Heart left ventricle (tissue), 16 donors: ENCODE measurements at regions not wholly inside any gene's neighbourhood (a gene's known extent, or its start where the extent isn't known, plus 50 kb on each side); places are given as distances from the start of the nearest gene placed in this dataset.

Experiments
- ATAC-seq, 4 donors: fragments of 200-7000 bp; cut with Tn5 transposase; one replicate each; pipeline ENCODE4 v1.9.1; 2020 to 2022; ENCODE audit warnings: moderate library complexity in 4 of 4, mild to moderate bottlenecking in 3 of 4, moderate number of reproducible peaks in 1 of 4
- DNase-seq, 5 donors: peaks; one replicate each; pipeline ENCODE4 v3.0.0-alpha.2; 2020
- H3K27ac ChIP-seq, 12 donors: fragments of 200-600 bp; sonication (generic) in 4 of 12; one replicate each; pipeline versions ENCODE4 v1.5.0 to v1.8.0; 2016 to 2022; ENCODE audit warnings: mild to moderate bottlenecking in 2 of 12
- H3K27me3 ChIP-seq, 9 donors: fragments of 200-600 bp; sonication (generic) in 2 of 9; one replicate each; pipeline versions ENCODE4 v1.5.1 to v1.8.0; 2016 to 2022; ENCODE audit warnings: mild to moderate bottlenecking in 3 of 9
- H3K36me3 ChIP-seq, 9 donors: fragments of 200-600 bp; sonication (generic) in 2 of 9; one replicate each; pipeline versions ENCODE4 v1.5.0 to v1.8.0; 2018 to 2022; ENCODE audit warnings: mild to moderate bottlenecking in 2 of 9
- H3K4me1 ChIP-seq, 12 donors: fragments of 200-600 bp; sonication (generic) in 4 of 12; one replicate each; pipeline versions ENCODE4 v1.5.0 to v1.8.0; 2016 to 2022; ENCODE audit warnings: mild to moderate bottlenecking in 3 of 12
- H3K4me3 ChIP-seq, 12 donors: fragments of 200-600 bp; sonication (generic) in 4 of 12; one replicate each; pipeline versions ENCODE4 v1.5.0 to v1.8.0; 2017 to 2022; ENCODE audit warnings: mild to moderate bottlenecking in 9 of 12, moderate library complexity in 4 of 12
- H3K9me3 ChIP-seq, 12 donors: fragments of 200-600 bp; sonication (generic) in 4 of 12; one replicate each; pipeline versions ENCODE4 v1.5.0 to v1.8.0; 2016 to 2022; ENCODE audit warnings: mild to moderate bottlenecking in 1 of 12
- POLR2A ChIP-seq, 2 donors: fragments of 450-650 bp; IDR thresholded peaks; one replicate each; pipeline ENCODE4 v1.6.1; 2017; ENCODE audit warnings: antibody characterized with exemption in 2 of 2, mild to moderate bottlenecking in 2 of 2, moderate library complexity in 2 of 2
- WGBS, 4 donors: extraction: QIAGEN DNeasy Blood & Tissue Kit in 2 of 4; methylation state at CpG; one replicate each; pipeline versions ENCODE4 v1.1.5 to v1.1.7; 2013 to 2018; 5-methylcytosine and 5-hydroxymethylcytosine counted together
- intact Hi-C, 10 donors: fragments of 100-400 bp; cut with DNase I; formaldehyde crosslinking; loops; one replicate each; pipeline versions ENCODE4 v1.11.1 to v1.14.2; 2022
- TF ChIP-seq, protein P1 (sequence below), 12 donors: fragments of 200-600 bp; sonication (generic) in 4 of 12; IDR thresholded peaks; one replicate each; pipeline versions ENCODE4 v1.5.0 to v1.8.0; 2018 to 2022; ENCODE audit warnings: antibody characterized with exemption in 12 of 12, mild to moderate bottlenecking in 5 of 12
- donor health status: ischemic (EF 13 %, LVEDD 7.1; RV severe dilation, severe dysfunction).
- donor health status: healthy with polysubstance abuse.
- donor health status: DM: no; HTN: yes; CAD: no.
- donor health status: DM: no; HTN: no; CAD: no.
- donor health status: ischemic (EF 25% LVEDD 6.9; RV normal size, moderate dysfunction).
- donor health status: ischemic (EF 25% LVEDD 5.7; RV mildly dilated, moderate dysfunction).
- donor health status: healthy.
- donor health status: DM: yes; HTN: yes; CAD: no.
- donor health status: ischemic (EF 35%, LVEDD 5.7; RV mildly dilated, moderate dysfunction).
- donor health status: nonischemic (EF 11% LVEDD 7.7; RV severe dilation, severe dysfunction).
- donor health status: DM: yes; HTN: yes; CAD: no.
- donor health status: PGD.
- donor health status: ischemic (EF 29% LVEDD 5.4; RV normal size, mild dysfunction).
- donor health status: nonischemic (EF 23%, LVEDD 6.1; RV moderate dilation, normal function).

DNA sequence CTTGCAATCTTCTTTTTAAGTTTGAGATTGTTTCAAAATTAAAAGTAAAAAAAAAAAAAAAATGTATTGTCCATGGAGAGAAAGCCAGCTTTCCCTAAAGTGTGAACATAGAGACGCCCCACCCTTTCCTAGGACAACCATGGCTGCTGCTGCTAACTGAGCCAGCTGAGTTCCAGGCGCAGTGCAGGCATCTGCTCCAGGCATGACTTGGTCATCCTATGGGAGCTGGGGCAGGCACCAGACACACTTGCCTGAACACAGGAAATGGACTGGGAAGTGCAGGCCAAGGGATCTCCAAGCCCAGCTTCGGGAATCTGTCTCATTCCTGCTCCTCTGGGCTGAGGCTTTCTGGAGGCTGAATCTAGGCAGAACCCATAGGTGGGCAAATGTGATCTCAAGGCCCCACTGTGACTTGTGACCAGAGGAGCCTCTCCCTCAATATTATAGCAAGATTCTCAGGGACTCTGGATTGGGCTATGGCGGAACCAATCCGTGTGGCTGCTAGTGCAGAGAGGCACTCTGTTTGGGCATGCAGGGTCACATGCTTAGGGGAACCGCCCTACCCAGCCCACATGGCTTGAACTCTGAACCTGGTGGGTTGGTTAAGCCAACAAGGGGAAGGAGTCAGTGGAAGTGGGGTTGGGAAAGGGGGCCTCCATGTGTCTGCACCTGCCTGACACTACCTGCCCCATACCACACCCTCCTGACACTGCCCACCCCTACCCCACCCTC is 138.2 kb upstream of the CST7 start:
- Histone ChIP-seq H3K27ac (no peak overlapping the region), H3K36me3 (no peaks in the 10 kb centered on the region), H3K4me1 (no peaks in the 10 kb centered on the region), H3K4me3 (no peak overlapping the region), H3K9me3 (no peaks in the 10 kb centered on the region), H3K27me3 (peaks cover 0 to 6% (median 0%) of the 10 kb centered on the region in 9 donors)
- no peak for TF ChIP-seq POLR2A (IDR thresholded peaks at IDR 0.05)
- TF ChIP-seq, protein P1, sequence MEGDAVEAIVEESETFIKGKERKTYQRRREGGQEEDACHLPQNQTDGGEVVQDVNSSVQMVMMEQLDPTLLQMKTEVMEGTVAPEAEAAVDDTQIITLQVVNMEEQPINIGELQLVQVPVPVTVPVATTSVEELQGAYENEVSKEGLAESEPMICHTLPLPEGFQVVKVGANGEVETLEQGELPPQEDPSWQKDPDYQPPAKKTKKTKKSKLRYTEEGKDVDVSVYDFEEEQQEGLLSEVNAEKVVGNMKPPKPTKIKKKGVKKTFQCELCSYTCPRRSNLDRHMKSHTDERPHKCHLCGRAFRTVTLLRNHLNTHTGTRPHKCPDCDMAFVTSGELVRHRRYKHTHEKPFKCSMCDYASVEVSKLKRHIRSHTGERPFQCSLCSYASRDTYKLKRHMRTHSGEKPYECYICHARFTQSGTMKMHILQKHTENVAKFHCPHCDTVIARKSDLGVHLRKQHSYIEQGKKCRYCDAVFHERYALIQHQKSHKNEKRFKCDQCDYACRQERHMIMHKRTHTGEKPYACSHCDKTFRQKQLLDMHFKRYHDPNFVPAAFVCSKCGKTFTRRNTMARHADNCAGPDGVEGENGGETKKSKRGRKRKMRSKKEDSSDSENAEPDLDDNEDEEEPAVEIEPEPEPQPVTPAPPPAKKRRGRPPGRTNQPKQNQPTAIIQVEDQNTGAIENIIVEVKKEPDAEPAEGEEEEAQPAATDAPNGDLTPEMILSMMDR (IDR thresholded peaks at IDR 0.05): no peak
- DNase-seq (no peak), ATAC-seq (no peak)
- intact Hi-C loops: no loop called here
- WGBS, 4 donors: 62 to 82% (median 73%) methylated on average over 3 to 6 of the region's 6 CpGs

DNA sequence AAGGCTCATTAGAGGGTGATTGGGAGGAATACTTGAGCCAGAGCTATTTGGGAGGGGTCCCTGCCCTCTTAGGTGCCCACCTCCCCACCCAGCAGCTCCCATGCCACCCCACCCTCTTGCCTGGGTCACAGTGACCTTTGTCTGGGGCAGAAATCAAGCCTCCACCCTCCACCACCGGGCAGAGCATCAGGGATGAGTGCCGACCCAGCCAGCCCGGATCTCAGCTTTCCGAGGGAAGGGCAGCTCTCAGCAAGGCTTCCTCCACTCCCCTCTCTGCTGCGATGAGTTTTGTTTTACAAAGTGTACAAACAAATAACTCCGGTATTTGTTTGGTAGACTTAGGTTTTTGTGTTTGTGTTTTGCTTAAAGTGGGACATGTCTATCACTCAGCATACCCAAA is 136.7 kb upstream of the CST7 start:
- Histone ChIP-seq H3K9me3 (no peaks in the 10 kb centered on the region), H3K4me3 (no peak overlapping the region), H3K27ac (no peak overlapping the region), H3K27me3 (peaks cover 0 to 6% (median 0%) of the 10 kb centered on the region in 9 donors), H3K4me1 (no peaks in the 10 kb centered on the region), H3K36me3 (no peaks in the 10 kb centered on the region)
- 71 to 83% (median 74%) methylated on average over 6 of the region's 6 CpGs for WGBS, 4 donors
- DNase-seq (no peak), ATAC-seq (no peak)
- intact Hi-C loops: no loop called here
- TF ChIP-seq, protein P1 (IDR thresholded peaks at IDR 0.05): no peak
- no peak for TF ChIP-seq POLR2A (IDR thresholded peaks at IDR 0.05)

DNA sequence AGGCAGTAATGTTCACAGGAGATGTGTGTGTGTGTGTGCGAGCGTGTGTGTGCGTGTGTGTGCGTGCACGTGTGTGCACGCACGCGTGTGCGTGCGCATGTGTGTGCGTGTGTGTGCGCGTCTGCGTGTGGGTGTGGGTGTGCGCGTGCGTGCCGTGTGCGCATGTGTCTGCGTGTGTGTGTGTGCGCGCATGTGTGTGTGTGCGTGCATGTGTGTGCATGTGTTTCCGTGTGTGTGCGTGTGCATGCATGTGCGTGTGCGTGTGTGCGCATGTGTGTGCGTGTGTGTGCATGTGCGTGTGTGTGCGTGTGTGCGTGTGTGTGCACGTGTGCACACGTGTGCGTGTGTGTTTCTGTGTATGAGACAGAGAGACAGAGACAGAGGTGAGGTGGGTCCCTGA is 136.0 kb upstream of the CST7 start:
- no peaks in the 10 kb centered on the region for H3K36me3 ChIP-seq
- DNase-seq (no peak), ATAC-seq (no peak)
- no peak overlapping the region for H3K4me3 ChIP-seq
- TF ChIP-seq, protein P1 (IDR thresholded peaks at IDR 0.05): no peak
- TF ChIP-seq POLR2A (IDR thresholded peaks at IDR 0.05): no peak
- no peaks in the 10 kb centered on the region for H3K9me3 ChIP-seq
- 82 to 89% (median 88%) methylated on average over 35 of the region's 35 CpGs for WGBS, 4 donors
- no peaks in the 10 kb centered on the region for H3K4me1 ChIP-seq
- H3K27me3 ChIP-seq: peaks cover 0 to 6% (median 0%) of the 10 kb centered on the region in 9 donors
- no peak overlapping the region for H3K27ac ChIP-seq
- intact Hi-C loops: no loop called here

DNA sequence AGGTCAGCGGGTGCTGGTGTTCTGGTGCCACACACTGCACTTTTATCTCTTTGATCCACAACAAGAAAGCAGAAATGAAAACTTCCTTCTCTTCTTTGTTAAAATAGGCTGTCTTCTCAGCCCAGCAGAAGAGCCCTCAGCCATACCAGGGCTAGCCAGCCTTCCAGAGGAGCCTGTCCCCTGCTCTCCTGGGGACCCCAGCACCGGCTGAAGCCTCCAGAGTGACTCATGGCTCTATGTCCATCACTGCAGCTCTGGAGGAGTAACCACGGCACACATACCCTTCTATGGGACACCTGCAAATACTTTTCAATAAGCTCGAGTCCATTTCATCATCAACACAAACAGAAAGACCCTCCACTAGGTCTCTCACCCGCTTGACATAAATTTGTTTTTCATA is 135.6 kb upstream of the CST7 start:
- TF ChIP-seq POLR2A (IDR thresholded peaks at IDR 0.05): no peak
- TF ChIP-seq, protein P1 (IDR thresholded peaks at IDR 0.05): no peak
- H3K4me3 ChIP-seq: no peak overlapping the region
- H3K27me3 ChIP-seq: peaks cover 0 to 6% (median 0%) of the 10 kb centered on the region in 9 donors
- H3K36me3 ChIP-seq: no peaks in the 10 kb centered on the region
- WGBS, 4 donors: 73 to 88% (median 81%) methylated on average over 5 of the region's 5 CpGs
- intact Hi-C loops: no loop called here
- no peaks in the 10 kb centered on the region for H3K4me1 ChIP-seq
- H3K9me3 ChIP-seq: no peaks in the 10 kb centered on the region
- no peak for ATAC-seq
- no peak for DNase-seq
- H3K27ac ChIP-seq: no peak overlapping the region
